ENCODE measurements at regions not wholly inside any gene's neighbourhood (a gene's known extent, or its start where the extent isn't known, plus 50 kb on each side); places are given as distances from the start of the nearest gene placed in this dataset.

GRCh38 chr3:160065282-160065681 is 76.6 kb downstream of the IL12A start:
- Mint-ChIP-seq H3K4me3 (no peak overlapping the region), H3K27me3 (peaks cover 2% of the 10 kb centered on the region)
- ATAC-seq (ENCODE audit: low read depth) = no peak

DNA sequence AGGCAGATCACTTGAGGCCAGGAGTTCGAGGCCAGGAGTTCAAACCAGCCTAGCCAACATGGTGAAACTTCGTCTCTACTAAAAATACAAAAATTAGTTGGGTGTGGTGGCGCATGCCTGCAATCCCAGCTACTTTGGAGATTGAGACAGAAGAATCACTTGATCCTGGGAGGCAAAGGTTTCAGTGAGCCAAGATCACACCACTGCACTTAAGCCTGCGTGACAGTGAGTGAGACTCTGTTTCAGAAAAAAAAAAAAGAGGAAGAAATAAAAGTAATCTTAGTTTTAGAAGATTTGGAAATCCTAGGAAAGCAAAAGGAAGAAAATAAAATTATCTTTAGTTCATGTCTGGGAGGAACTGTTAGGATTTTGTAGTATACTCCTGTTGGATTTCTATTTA is 77.2 kb downstream of the IL12A start:
- Mint-ChIP-seq H3K36me3 (ENCODE audit: low read depth) (no peaks in the 10 kb centered on the region), H3K4me3 (no peak overlapping the region), H3K4me1 (no peaks in the 10 kb centered on the region), H3K9me3 (peaks cover 2% of the 10 kb centered on the region), H3K27me3 (peaks cover 2% of the 10 kb centered on the region), H3K27ac (no peak overlapping the region)
- ChIA-PET POLR2A (no interaction called here), CTCF (no interaction called here)
- no peak for DNase-seq
- no peak for TF ChIP-seq CTCF (IDR thresholded peaks at IDR 0.05)
- ATAC-seq (ENCODE audit: low read depth) = no peak
- intact Hi-C loops (cut with micrococcal nuclease) = no loop called here

More at GRCh38 chr3:160065282-160065681, 76.6 kb downstream of the IL12A start:
- no peak overlapping the region for H3K27ac Mint-ChIP-seq
- H3K4me1 Mint-ChIP-seq = no peaks in the 10 kb centered on the region
- H3K36me3 Mint-ChIP-seq (ENCODE audit: low read depth) = no peaks in the 10 kb centered on the region
- peaks cover 2% of the 10 kb centered on the region for H3K9me3 Mint-ChIP-seq
- DNase-seq = no peak
- POLR2A ChIA-PET = no interaction called here
- no peak for TF ChIP-seq CTCF (IDR thresholded peaks at IDR 0.05)
- intact Hi-C loops (cut with micrococcal nuclease) = no loop called here
- CTCF ChIA-PET = no interaction called here

DNA sequence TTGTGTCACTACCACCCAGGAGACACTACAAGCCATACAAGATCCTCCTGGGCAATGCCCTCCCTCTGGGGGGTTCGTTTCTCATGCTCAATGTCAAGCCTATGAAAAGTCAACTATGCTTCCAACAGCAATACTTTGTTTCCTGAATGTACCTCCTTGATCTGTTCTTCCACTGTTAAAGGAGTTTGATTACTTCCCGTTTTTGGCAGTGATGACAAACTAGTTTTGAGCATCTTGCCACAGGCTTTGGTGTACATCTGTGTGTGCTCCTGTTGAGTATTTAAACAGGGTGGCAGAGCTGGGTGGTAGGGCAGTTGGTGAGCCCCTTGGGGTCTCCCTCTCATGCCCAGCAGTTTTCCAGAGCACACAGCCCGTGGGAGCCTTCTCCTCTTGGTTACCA is 81.4 kb downstream of the IL12A start:
- H3K9me3 Mint-ChIP-seq = no peaks in the 10 kb centered on the region
- no peak for TF ChIP-seq CTCF (IDR thresholded peaks at IDR 0.05)
- H3K36me3 Mint-ChIP-seq (ENCODE audit: low read depth) = no peaks in the 10 kb centered on the region
- H3K27ac Mint-ChIP-seq = no peak overlapping the region
- H3K4me1 Mint-ChIP-seq = no peaks in the 10 kb centered on the region
- H3K4me3 Mint-ChIP-seq = no peak overlapping the region
- intact Hi-C loops (cut with micrococcal nuclease) = no loop called here
- DNase-seq (no peak), ATAC-seq (ENCODE audit: low read depth) (no peak)
- peaks cover 2% of the 10 kb centered on the region for H3K27me3 Mint-ChIP-seq
- ChIA-PET POLR2A (no interaction called here), CTCF (interaction anchor here (1.3 kb wide), 1 partner anchor 39 kb away, joined by 4 read pairs; no protein-coding TSS in a partner anchor)

GRCh38 chr3:160076519-160076918 is 87.9 kb downstream of the IL12A start:
- Mint-ChIP-seq H3K4me3 (no peak overlapping the region), H3K27ac (no peak overlapping the region), H3K4me1 (no peaks in the 10 kb centered on the region), H3K36me3 (ENCODE audit: low read depth) (no peaks in the 10 kb centered on the region), H3K27me3 (no peaks in the 10 kb centered on the region), H3K9me3 (no peaks in the 10 kb centered on the region)
- DNase-seq (no peak), ATAC-seq (ENCODE audit: low read depth) (no peak)
- ChIA-PET CTCF (no interaction called here), POLR2A (no interaction called here)
- TF ChIP-seq CTCF (IDR thresholded peaks at IDR 0.05) = no peak
- intact Hi-C loops (cut with micrococcal nuclease) = no loop called here

DNA sequence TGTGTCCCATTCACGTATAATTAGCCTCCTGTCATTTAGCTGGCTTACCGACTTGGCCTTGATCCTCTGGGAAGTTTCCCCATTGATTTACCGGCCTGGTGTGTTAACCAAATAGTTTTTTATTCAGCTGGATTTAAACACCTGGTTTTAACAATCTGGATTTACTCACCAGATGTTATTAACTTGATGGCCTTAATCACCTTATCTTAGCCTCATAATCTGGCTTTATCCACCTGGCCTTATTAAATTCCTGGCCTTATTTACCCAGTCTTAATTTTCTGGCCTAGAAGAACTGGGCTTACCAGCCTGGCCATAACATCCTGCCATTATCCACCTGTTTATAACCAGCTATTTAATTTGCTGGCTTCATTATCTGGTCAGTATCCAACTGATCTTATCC is 89.9 kb downstream of the IL12A start:
- Mint-ChIP-seq H3K4me3 (no peak overlapping the region), H3K36me3 (ENCODE audit: low read depth) (no peaks in the 10 kb centered on the region), H3K27ac (no peak overlapping the region), H3K27me3 (no peaks in the 10 kb centered on the region), H3K9me3 (peaks cover 8% of the 10 kb centered on the region), H3K4me1 (no peaks in the 10 kb centered on the region)
- ChIA-PET POLR2A (no interaction called here), CTCF (interaction anchor here (0.6 kb wide), 1 partner anchor 220 kb away, joined by 3 read pairs; no protein-coding TSS in a partner anchor)
- DNase-seq (no peak), ATAC-seq (ENCODE audit: low read depth) (no peak)
- intact Hi-C loops (cut with micrococcal nuclease) = no loop called here
- TF ChIP-seq CTCF (IDR thresholded peaks at IDR 0.05) = no peak
